ENCODE measurements at regions not wholly inside any gene's neighbourhood (a gene's known extent, or its start where the extent isn't known, plus 50 kb on each side); places are given as distances from the start of the nearest gene placed in this dataset.

DNA sequence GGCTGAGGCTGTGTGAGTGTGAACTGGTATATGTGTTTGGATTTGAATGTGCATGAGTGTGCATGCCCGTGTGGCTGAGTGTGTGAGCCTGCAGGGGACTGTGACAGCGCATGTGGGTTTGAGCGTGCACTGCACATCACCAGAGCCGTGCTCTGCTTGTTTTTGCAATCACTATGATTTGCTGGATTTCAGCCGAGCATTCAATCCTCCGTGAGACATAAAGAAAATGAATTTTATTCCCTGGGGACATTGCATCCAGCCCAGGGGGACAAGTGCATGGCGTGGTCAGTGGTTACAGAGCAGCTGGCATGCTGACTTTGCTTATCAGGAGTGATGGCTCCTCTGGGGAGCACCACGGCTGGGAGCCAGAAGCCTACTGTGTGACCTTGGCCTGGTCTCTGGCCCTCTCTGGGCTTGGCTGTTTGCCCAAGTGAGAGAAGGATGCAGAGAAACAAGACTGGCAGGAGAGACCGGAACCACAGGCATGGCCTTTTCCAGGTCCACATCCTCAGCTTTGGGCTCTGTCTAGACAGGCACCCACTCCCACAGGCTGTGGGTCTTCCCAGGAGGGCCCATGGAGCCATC lies 160.2 kb upstream of the UNC5B start:
- in situ Hi-C loops (cut with MboI; ENCODE audit: low sequenced_read_pairs, unreplicated experiment) = no loop called here
- TF ChIP-seq, protein P1, sequence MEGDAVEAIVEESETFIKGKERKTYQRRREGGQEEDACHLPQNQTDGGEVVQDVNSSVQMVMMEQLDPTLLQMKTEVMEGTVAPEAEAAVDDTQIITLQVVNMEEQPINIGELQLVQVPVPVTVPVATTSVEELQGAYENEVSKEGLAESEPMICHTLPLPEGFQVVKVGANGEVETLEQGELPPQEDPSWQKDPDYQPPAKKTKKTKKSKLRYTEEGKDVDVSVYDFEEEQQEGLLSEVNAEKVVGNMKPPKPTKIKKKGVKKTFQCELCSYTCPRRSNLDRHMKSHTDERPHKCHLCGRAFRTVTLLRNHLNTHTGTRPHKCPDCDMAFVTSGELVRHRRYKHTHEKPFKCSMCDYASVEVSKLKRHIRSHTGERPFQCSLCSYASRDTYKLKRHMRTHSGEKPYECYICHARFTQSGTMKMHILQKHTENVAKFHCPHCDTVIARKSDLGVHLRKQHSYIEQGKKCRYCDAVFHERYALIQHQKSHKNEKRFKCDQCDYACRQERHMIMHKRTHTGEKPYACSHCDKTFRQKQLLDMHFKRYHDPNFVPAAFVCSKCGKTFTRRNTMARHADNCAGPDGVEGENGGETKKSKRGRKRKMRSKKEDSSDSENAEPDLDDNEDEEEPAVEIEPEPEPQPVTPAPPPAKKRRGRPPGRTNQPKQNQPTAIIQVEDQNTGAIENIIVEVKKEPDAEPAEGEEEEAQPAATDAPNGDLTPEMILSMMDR (IDR thresholded peaks at IDR 0.05; ENCODE audit: borderline replicate concordance, control extremely low read depth, extremely low read depth, insufficient read depth, missing control alignments) = no peak

DNA sequence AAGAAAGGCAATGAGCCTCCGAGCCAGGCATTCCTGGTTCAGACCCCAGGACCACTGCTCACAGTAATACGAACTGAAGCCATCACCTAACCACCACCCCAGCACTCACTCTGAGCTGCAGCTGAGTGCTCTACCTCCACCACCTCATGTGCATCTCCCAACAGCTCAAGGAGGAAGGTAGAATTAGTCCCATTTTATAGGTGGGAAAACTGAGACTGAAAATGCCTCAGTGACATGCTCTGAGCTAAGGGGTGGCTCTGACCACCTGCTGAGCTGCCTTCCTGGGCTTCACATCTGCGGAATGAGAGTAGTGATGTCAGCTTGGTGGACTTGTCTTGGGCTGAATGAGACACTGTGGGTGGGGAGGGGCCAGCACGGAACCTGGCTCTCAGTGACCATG lies 159.7 kb upstream of the UNC5B start:
- TF ChIP-seq, protein P1 (IDR thresholded peaks at IDR 0.05; ENCODE audit: borderline replicate concordance, control extremely low read depth, extremely low read depth, insufficient read depth, missing control alignments) = no peak
- in situ Hi-C loops (cut with MboI; ENCODE audit: low sequenced_read_pairs, unreplicated experiment) = no loop called here

More for the DNA sequence above, 160.2 kb upstream of the UNC5B start:
- DNase-seq (ENCODE audit: low spot score) = no peak

GRCh38 chr10:71053169-71053895 lies 159.0 kb upstream of the UNC5B start:
- in situ Hi-C loops (cut with MboI; ENCODE audit: low sequenced_read_pairs, unreplicated experiment) = no loop called here
- no peak for DNase-seq (ENCODE audit: low spot score)
- TF ChIP-seq, protein P1 (IDR thresholded peaks at IDR 0.05; ENCODE audit: borderline replicate concordance, control extremely low read depth, extremely low read depth, insufficient read depth, missing control alignments) = no peak

More for the DNA sequence above, 159.7 kb upstream of the UNC5B start:
- DNase-seq (ENCODE audit: low spot score) = no peak

GRCh38 chr10:71058308-71058707 lies 154.1 kb upstream of the UNC5B start:
- DNase-seq (ENCODE audit: low spot score) = no peak
- TF ChIP-seq, protein P1 (IDR thresholded peaks at IDR 0.05; ENCODE audit: borderline replicate concordance, control extremely low read depth, extremely low read depth, insufficient read depth, missing control alignments) = no peak
- in situ Hi-C loops (cut with MboI; ENCODE audit: low sequenced_read_pairs, unreplicated experiment) = no loop called here

DNA sequence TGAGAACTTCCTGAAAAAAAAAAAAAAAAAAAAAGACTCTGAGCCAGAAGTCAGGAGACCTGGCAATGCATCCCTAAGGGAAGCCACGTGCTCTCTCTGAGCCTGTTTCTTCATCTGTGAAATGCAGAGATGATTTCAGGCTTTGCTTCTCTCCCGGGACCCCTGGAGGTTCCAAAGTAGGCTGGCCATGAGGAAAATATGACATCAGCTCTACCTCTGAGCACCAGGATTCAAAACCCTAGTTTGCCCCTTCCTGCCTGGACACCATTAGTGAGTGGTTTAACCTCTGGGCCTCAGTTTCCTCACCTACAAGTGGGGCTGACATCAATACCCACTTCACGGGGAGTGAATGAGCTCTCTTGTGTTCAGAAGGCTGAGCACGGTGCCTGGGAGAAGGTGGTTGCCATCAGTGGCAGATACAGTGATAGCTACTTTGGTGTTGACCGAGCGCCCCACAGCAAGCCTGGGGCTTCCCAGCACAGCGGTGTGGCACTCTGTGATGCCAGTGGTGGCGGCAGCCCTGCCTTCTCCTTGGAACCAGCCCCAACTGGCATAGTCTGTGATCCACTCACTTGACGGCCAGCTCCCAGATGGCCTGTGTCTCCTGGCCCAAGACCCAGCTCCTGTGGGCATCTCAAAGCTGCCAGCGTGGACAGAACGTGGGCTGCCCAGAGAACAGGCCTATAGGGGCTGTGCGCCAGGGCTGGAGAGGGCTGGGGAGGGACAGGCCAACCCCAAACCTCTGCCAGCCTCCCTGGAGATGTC lies 153.1 kb upstream of the UNC5B start:
- in situ Hi-C loops (cut with MboI; ENCODE audit: low sequenced_read_pairs, unreplicated experiment) = no loop called here
- TF ChIP-seq, protein P1 (IDR thresholded peaks at IDR 0.05; ENCODE audit: borderline replicate concordance, control extremely low read depth, extremely low read depth, insufficient read depth, missing control alignments) = no peak

DNA sequence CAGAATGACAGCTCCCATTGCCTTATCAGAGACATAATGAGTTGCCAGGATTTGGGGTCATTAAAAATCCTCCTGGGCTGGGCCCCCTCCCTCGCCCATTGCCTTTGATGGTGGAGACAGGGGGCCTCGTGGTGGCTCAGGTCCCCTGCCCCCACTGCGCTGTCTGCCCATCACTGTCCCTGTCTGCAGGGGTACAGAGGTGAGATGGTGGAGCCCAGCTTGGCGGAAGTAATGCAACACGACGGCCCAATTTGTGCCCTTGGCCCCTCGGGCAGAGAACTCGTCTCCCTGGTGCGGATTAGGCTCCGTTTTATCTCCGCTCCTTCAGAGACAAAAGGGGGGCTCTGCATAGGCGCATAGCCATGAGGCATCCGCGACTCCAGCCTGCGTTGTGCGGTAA lies 152.4 kb upstream of the UNC5B start:
- DNase-seq (ENCODE audit: low spot score) = no peak
- TF ChIP-seq, protein P1 (IDR thresholded peaks at IDR 0.05; ENCODE audit: borderline replicate concordance, control extremely low read depth, extremely low read depth, insufficient read depth, missing control alignments) = no peak
- in situ Hi-C loops (cut with MboI; ENCODE audit: low sequenced_read_pairs, unreplicated experiment) = no loop called here

More for the DNA sequence above, 153.1 kb upstream of the UNC5B start:
- DNase-seq (ENCODE audit: low spot score) = no peak

All from GM13976 (cell line).